ENCODE measurements at regions not wholly inside any gene's neighbourhood (a gene's known extent, or its start where the extent isn't known, plus 50 kb on each side); places are given as distances from the start of the nearest gene placed in this dataset.

DNA sequence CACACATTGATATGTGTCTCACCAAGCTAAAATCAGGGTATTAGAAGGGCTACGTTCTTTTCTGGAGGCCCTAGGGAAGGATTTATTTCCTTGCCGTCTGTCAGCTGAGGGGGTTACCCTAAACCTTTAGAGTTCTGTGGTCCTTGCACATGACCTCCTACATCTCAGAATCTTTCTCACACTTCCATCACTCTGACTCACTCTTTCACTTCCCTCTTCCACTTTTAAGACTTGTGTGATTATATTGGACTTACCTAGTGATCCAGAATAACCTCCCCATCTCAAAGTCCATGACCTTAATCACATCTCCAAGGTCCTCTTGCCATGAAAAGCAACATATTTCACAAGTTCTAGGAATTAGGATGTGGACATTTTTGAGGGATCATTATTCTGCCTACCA lies 53.6 kb upstream of the FUNDC1 start:
- Mint-ChIP-seq H3K4me1 (ENCODE audit: low read depth) (no peaks in the 10 kb centered on the region), H3K27ac (ENCODE audit: unreplicated experiment) (no peak overlapping the region), H3K9me3 (ENCODE audit: low read depth) (peaks cover 14% of the 10 kb centered on the region), H3K27me3 (ENCODE audit: low read depth) (no peaks in the 10 kb centered on the region), H3K4me3 (ENCODE audit: unreplicated experiment) (no peak overlapping the region), H3K36me3 (ENCODE audit: low read depth) (no peaks in the 10 kb centered on the region)
- no peak for DNase-seq (ENCODE audit: low spot score)
- TF ChIP-seq, protein P1, sequence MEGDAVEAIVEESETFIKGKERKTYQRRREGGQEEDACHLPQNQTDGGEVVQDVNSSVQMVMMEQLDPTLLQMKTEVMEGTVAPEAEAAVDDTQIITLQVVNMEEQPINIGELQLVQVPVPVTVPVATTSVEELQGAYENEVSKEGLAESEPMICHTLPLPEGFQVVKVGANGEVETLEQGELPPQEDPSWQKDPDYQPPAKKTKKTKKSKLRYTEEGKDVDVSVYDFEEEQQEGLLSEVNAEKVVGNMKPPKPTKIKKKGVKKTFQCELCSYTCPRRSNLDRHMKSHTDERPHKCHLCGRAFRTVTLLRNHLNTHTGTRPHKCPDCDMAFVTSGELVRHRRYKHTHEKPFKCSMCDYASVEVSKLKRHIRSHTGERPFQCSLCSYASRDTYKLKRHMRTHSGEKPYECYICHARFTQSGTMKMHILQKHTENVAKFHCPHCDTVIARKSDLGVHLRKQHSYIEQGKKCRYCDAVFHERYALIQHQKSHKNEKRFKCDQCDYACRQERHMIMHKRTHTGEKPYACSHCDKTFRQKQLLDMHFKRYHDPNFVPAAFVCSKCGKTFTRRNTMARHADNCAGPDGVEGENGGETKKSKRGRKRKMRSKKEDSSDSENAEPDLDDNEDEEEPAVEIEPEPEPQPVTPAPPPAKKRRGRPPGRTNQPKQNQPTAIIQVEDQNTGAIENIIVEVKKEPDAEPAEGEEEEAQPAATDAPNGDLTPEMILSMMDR (IDR thresholded peaks at IDR 0.05), result no peak
